ENCODE measurements at regions not wholly inside any gene's neighbourhood (a gene's known extent, or its start where the extent isn't known, plus 50 kb on each side); places are given as distances from the start of the nearest gene placed in this dataset.

DNA sequence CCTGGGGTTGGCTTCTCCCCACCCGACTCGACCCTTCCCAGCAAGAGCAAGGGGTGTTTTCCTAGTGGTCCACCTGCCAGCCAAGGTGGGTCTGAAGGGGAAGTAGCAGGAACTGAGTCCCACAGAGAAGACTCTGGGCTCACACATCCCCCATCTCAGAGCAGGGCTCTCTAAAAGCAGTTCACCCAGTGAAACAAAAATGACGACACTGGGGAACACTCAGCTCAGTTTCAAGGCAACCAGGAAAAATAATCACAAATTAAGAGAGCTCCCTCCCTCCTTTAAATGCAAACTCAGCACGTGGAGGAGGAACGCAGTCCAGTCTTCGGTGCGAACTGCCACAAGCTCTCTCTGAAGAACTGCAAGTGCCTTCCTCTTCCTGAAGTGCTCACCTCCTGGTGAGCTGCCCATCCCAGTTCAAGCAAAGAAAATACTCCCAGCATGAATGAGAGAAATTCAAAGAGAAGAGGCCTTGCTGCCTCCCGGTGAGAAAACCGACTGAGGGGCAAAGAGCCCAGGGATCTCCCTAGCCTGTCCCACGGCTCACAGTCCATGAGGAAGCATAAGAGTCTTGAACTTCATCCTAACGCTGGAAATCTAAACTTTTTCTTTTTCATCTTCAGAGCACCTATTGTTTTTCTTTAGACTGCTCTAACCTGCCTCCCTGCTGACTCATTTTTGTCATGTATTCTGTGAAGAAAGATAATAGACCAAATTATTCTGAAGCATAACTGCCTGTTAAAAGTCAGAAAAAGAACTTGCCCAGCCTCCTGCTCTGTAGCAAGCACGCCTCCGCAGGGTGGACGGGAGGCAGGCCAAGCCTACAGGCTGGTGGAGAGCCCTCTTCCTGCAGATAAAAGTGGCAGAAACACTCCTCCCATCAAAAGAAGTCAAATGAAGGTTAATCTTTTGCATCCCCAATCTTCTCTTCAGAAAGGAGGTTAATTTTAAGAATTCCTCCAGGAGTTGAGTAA, 281.4 kb downstream of the HHIPL2 start:
- Histone ChIP-seq H3K4me2 (ENCODE audit: low read length) (no peak overlapping the region), H3K36me3 (replicated peaks; ENCODE audit: low read depth, low read length) (no peaks in the 10 kb centered on the region)

DNA sequence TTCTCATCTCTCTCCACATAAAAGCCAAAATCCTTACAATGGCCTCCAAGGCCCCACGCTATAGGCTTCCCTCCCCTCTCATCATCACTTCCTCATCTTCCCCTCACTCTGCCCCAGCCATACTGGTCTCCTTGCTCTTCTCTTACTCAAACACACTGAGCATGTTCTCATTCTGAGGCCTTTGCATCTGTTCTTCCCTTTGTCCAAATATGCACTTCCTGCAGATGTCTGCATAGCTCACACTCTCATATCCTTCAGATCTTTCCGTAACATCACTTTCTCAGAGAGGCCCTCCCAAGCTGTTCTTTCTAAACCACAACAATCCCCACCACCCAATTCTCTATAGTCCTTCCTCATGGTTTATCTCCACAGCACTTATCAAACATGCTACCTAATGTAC, 284.1 kb downstream of the HHIPL2 start:
- no peak overlapping the region for H2AFZ ChIP-seq (ENCODE audit: low read depth, low read length)
- no peaks in the 10 kb centered on the region for H3K9me3 ChIP-seq (ENCODE audit: insufficient read depth, low read length)

More for the DNA sequence above, 281.4 kb downstream of the HHIPL2 start:
- Histone ChIP-seq H3K27me3 (ENCODE audit: low read depth, low read length) (peaks cover 32% of the 10 kb centered on the region), H3K4me3 (ENCODE audit: low read length) (no peak overlapping the region), H3K27ac (ENCODE audit: low read length) (no peak overlapping the region), H3K9ac (ENCODE audit: low read length) (no peak overlapping the region), H4K20me1 (ENCODE audit: insufficient read depth, low read length) (no peaks in the 10 kb centered on the region), H3K4me1 (ENCODE audit: low read length) (no peaks in the 10 kb centered on the region), H3K9me3 (ENCODE audit: insufficient read depth, low read length) (no peaks in the 10 kb centered on the region), H3K79me2 (ENCODE audit: low read length) (no peaks in the 10 kb centered on the region), H2AFZ (ENCODE audit: low read depth, low read length) (no peak overlapping the region)
- TF ChIP-seq, protein P1, sequence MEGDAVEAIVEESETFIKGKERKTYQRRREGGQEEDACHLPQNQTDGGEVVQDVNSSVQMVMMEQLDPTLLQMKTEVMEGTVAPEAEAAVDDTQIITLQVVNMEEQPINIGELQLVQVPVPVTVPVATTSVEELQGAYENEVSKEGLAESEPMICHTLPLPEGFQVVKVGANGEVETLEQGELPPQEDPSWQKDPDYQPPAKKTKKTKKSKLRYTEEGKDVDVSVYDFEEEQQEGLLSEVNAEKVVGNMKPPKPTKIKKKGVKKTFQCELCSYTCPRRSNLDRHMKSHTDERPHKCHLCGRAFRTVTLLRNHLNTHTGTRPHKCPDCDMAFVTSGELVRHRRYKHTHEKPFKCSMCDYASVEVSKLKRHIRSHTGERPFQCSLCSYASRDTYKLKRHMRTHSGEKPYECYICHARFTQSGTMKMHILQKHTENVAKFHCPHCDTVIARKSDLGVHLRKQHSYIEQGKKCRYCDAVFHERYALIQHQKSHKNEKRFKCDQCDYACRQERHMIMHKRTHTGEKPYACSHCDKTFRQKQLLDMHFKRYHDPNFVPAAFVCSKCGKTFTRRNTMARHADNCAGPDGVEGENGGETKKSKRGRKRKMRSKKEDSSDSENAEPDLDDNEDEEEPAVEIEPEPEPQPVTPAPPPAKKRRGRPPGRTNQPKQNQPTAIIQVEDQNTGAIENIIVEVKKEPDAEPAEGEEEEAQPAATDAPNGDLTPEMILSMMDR (IDR thresholded peaks at IDR 0.05; ENCODE audit: low read depth, low read length) = no peak
- TF ChIP-seq EZH2phosphoT487 (IDR thresholded peaks at IDR 0.05; ENCODE audit: low read depth) = no peak

DNA sequence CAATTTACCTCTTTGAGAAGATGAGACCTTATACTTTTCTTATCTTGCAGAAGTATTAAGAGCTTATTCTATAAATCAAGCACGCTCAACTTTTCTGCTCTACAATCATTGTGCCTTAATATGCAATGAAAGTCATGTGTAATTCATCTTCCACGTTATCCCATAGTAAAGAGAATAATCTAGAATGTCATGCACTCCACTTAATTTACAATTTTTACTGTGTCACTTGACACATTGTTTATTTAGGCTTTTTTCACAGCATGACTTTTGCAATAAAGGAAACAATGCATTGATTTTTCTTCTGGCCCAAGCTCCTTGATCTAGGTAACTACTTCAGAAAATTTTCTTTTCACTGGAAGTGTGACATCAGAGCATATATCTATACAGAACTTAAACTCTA, 290.9 kb downstream of the HHIPL2 start:
- Histone ChIP-seq H3K4me3 (ENCODE audit: low read length) (no peak overlapping the region), H2AFZ (ENCODE audit: low read depth, low read length) (no peak overlapping the region), H3K4me1 (ENCODE audit: low read length) (no peaks in the 10 kb centered on the region), H3K27ac (ENCODE audit: low read length) (no peak overlapping the region), H3K9me3 (ENCODE audit: insufficient read depth, low read length) (no peaks in the 10 kb centered on the region), H3K9ac (ENCODE audit: low read length) (no peak overlapping the region), H3K27me3 (ENCODE audit: low read depth, low read length) (peaks cover 49% of the 10 kb centered on the region), H3K36me3 (replicated peaks; ENCODE audit: low read depth, low read length) (no peaks in the 10 kb centered on the region), H3K4me2 (ENCODE audit: low read length) (no peak overlapping the region), H4K20me1 (ENCODE audit: insufficient read depth, low read length) (no peaks in the 10 kb centered on the region), H3K79me2 (ENCODE audit: low read length) (no peaks in the 10 kb centered on the region)
- no peak for TF ChIP-seq EZH2phosphoT487 (IDR thresholded peaks at IDR 0.05; ENCODE audit: low read depth)
- TF ChIP-seq, protein P1 (IDR thresholded peaks at IDR 0.05; ENCODE audit: low read depth, low read length) = no peak

More for the DNA sequence above, 284.1 kb downstream of the HHIPL2 start:
- Histone ChIP-seq H3K79me2 (ENCODE audit: low read length) (no peaks in the 10 kb centered on the region), H3K27me3 (ENCODE audit: low read depth, low read length) (peaks cover 35% of the 10 kb centered on the region; the same call in 1 of the 2 replicates), H3K4me3 (ENCODE audit: low read length) (no peak overlapping the region), H4K20me1 (ENCODE audit: insufficient read depth, low read length) (no peaks in the 10 kb centered on the region), H3K27ac (ENCODE audit: low read length) (no peak overlapping the region), H3K36me3 (replicated peaks; ENCODE audit: low read depth, low read length) (no peaks in the 10 kb centered on the region), H3K4me1 (ENCODE audit: low read length) (no peaks in the 10 kb centered on the region), H3K9ac (ENCODE audit: low read length) (no peak overlapping the region), H3K4me2 (ENCODE audit: low read length) (no peak overlapping the region)
- no peak for TF ChIP-seq EZH2phosphoT487 (IDR thresholded peaks at IDR 0.05; ENCODE audit: low read depth)
- TF ChIP-seq, protein P1 (IDR thresholded peaks at IDR 0.05; ENCODE audit: low read depth, low read length) = no peak

DNA sequence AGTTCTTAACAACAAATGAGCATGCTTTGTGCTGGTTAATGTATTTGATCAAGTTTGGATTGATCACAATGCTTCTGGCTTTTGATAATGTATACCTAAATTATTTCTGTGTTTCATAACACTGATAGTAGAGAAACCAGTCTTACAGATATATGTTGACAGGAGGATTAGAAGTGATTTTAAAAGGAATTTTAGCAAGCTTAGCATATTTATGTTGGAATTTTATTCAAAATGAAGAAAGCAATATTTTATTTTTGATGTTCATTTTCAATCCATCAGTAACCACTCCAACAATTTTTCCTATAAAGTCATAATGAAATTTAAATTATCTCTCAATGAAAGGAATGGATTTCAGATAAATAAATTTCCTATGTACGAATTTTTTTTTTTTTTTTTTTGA, 291.8 kb downstream of the HHIPL2 start:
- Histone ChIP-seq H3K4me3 (ENCODE audit: low read length) (no peak overlapping the region), H3K36me3 (replicated peaks; ENCODE audit: low read depth, low read length) (no peaks in the 10 kb centered on the region), H3K4me1 (ENCODE audit: low read length) (no peaks in the 10 kb centered on the region), H3K79me2 (ENCODE audit: low read length) (no peaks in the 10 kb centered on the region), H4K20me1 (ENCODE audit: insufficient read depth, low read length) (no peaks in the 10 kb centered on the region), H2AFZ (ENCODE audit: low read depth, low read length) (no peak overlapping the region), H3K4me2 (ENCODE audit: low read length) (no peak overlapping the region), H3K27me3 (ENCODE audit: low read depth, low read length) (peaks cover 49% of the 10 kb centered on the region), H3K9me3 (ENCODE audit: insufficient read depth, low read length) (no peaks in the 10 kb centered on the region), H3K27ac (ENCODE audit: low read length) (no peak overlapping the region), H3K9ac (ENCODE audit: low read length) (no peak overlapping the region)
- TF ChIP-seq EZH2phosphoT487 (IDR thresholded peaks at IDR 0.05; ENCODE audit: low read depth) = no peak
- TF ChIP-seq, protein P1 (IDR thresholded peaks at IDR 0.05; ENCODE audit: low read depth, low read length) = no peak
